ENCODE measurements at regions not wholly inside any gene's neighbourhood (a gene's known extent, or its start where the extent isn't known, plus 50 kb on each side); places are given as distances from the start of the nearest gene placed in this dataset.
"Not testable (repeated sequence)": the region's sequence is repeated elsewhere in the genome, so short reads cannot be mapped to it uniquely, and the experiment has no call there.

GRCh38 chr4:33724685-33725084, 2519.6 kb downstream of the ARAP2 start:
- Mint-ChIP-seq H3K27ac (no peak overlapping the region), H3K9me3 (no peaks in the 10 kb centered on the region)

GRCh38 chr4:33725861-33726260, 2518.5 kb downstream of the ARAP2 start:
- Mint-ChIP-seq H3K4me1 (ENCODE audit: low read depth) (no peaks in the 10 kb centered on the region), H3K36me3 (ENCODE audit: low read depth) (no peaks in the 10 kb centered on the region), H3K27ac (no peak overlapping the region), H3K9me3 (no peaks in the 10 kb centered on the region), H3K4me3 (no peak overlapping the region), H3K27me3 (no peaks in the 10 kb centered on the region)
- intact Hi-C loops (cut with micrococcal nuclease), result no loop called here

More at GRCh38 chr4:33724685-33725084, 2519.6 kb downstream of the ARAP2 start:
- H3K36me3 Mint-ChIP-seq (ENCODE audit: low read depth), result no peaks in the 10 kb centered on the region
- no peaks in the 10 kb centered on the region for H3K27me3 Mint-ChIP-seq
- H3K4me1 Mint-ChIP-seq (ENCODE audit: low read depth), result no peaks in the 10 kb centered on the region
- intact Hi-C loops (cut with micrococcal nuclease), result no loop called here
- H3K4me3 Mint-ChIP-seq, result no peak overlapping the region

- Mint-ChIP-seq H3K36me3 (ENCODE audit: low read depth) (no peaks in the 10 kb centered on the region), H3K27me3 (no peaks in the 10 kb centered on the region), H3K27ac (no peak overlapping the region), H3K9me3 (peaks cover 28% of the 10 kb centered on the region), H3K4me3 (no peak overlapping the region), H3K4me1 (ENCODE audit: low read depth) (no peaks in the 10 kb centered on the region)
- intact Hi-C loops (cut with micrococcal nuclease), result no loop called here
Measured at GRCh38 chr4:33737726-33738125, 2506.6 kb downstream of the ARAP2 start.

- H3K27me3 Mint-ChIP-seq, result no peaks in the 10 kb centered on the region
- peaks cover 34% of the 10 kb centered on the region for H3K9me3 Mint-ChIP-seq
- H3K36me3 Mint-ChIP-seq (ENCODE audit: low read depth), result no peaks in the 10 kb centered on the region
- H3K27ac Mint-ChIP-seq, result no peak overlapping the region
- intact Hi-C loops (cut with micrococcal nuclease), result no loop called here
- H3K4me1 Mint-ChIP-seq (ENCODE audit: low read depth), result no peaks in the 10 kb centered on the region
- H3K4me3 Mint-ChIP-seq, result no peak overlapping the region
Measured at GRCh38 chr4:33739884-33740632, 2504.3 kb downstream of the ARAP2 start.

GRCh38 chr4:33740871-33741270, 2503.4 kb downstream of the ARAP2 start:
- H3K4me1 Mint-ChIP-seq (ENCODE audit: low read depth); H3K4me3 Mint-ChIP-seq; H3K36me3 Mint-ChIP-seq (ENCODE audit: low read depth); H3K27ac Mint-ChIP-seq; H3K27me3 Mint-ChIP-seq; intact Hi-C loops (cut with micrococcal nuclease): not testable (repeated sequence)
- H3K9me3 Mint-ChIP-seq, result peaks cover 38% of the 10 kb centered on the region

- peaks cover 41% of the 10 kb centered on the region for H3K9me3 Mint-ChIP-seq
- no peaks in the 10 kb centered on the region for H3K27me3 Mint-ChIP-seq
- no peak overlapping the region for H3K27ac Mint-ChIP-seq
- H3K4me1 Mint-ChIP-seq (ENCODE audit: low read depth), result no peaks in the 10 kb centered on the region
- intact Hi-C loops (cut with micrococcal nuclease), result no loop called here
- H3K4me3 Mint-ChIP-seq, result no peak overlapping the region
- no peaks in the 10 kb centered on the region for H3K36me3 Mint-ChIP-seq (ENCODE audit: low read depth)
Measured at GRCh38 chr4:33746979-33747378, 2497.3 kb downstream of the ARAP2 start.

- peaks cover 14% of the 10 kb centered on the region for H3K9me3 Mint-ChIP-seq
Measured at GRCh38 chr4:33751050-33751449, 2493.3 kb downstream of the ARAP2 start.

GRCh38 chr4:33772582-33772981, 2471.7 kb downstream of the ARAP2 start:
- Mint-ChIP-seq H3K9me3 (peaks cover 10% of the 10 kb centered on the region), H3K4me3 (no peak overlapping the region), H3K36me3 (ENCODE audit: low read depth) (no peaks in the 10 kb centered on the region), H3K27ac (no peak overlapping the region), H3K4me1 (ENCODE audit: low read depth) (no peaks in the 10 kb centered on the region), H3K27me3 (no peaks in the 10 kb centered on the region)
- intact Hi-C loops (cut with micrococcal nuclease), result no loop called here

More at GRCh38 chr4:33751050-33751449, 2493.3 kb downstream of the ARAP2 start:
- Mint-ChIP-seq H3K4me3 (no peak overlapping the region), H3K27ac (no peak overlapping the region), H3K4me1 (ENCODE audit: low read depth) (no peaks in the 10 kb centered on the region), H3K27me3 (no peaks in the 10 kb centered on the region), H3K36me3 (ENCODE audit: low read depth) (no peaks in the 10 kb centered on the region)
- intact Hi-C loops (cut with micrococcal nuclease), result no loop called here

- Mint-ChIP-seq H3K27ac (no peak overlapping the region), H3K4me1 (ENCODE audit: low read depth) (no peaks in the 10 kb centered on the region), H3K4me3 (no peak overlapping the region), H3K36me3 (ENCODE audit: low read depth) (no peaks in the 10 kb centered on the region), H3K27me3 (no peaks in the 10 kb centered on the region), H3K9me3 (no peaks in the 10 kb centered on the region)
- intact Hi-C loops (cut with micrococcal nuclease), result no loop called here
Measured at GRCh38 chr4:33780952-33781791, 2463.1 kb downstream of the ARAP2 start.

GRCh38 chr4:33785843-33786242, 2458.5 kb downstream of the ARAP2 start:
- Mint-ChIP-seq H3K9me3 (no peaks in the 10 kb centered on the region), H3K27me3 (no peaks in the 10 kb centered on the region), H3K4me3 (no peak overlapping the region), H3K27ac (no peak overlapping the region), H3K4me1 (ENCODE audit: low read depth) (no peaks in the 10 kb centered on the region), H3K36me3 (ENCODE audit: low read depth) (no peaks in the 10 kb centered on the region)
- intact Hi-C loops (cut with micrococcal nuclease), result no loop called here

- no peaks in the 10 kb centered on the region for H3K27me3 Mint-ChIP-seq
- H3K36me3 Mint-ChIP-seq (ENCODE audit: low read depth), result no peaks in the 10 kb centered on the region
- intact Hi-C loops (cut with micrococcal nuclease), result no loop called here
- no peaks in the 10 kb centered on the region for H3K9me3 Mint-ChIP-seq
- no peak overlapping the region for H3K27ac Mint-ChIP-seq
- H3K4me1 Mint-ChIP-seq (ENCODE audit: low read depth), result no peaks in the 10 kb centered on the region
- no peak overlapping the region for H3K4me3 Mint-ChIP-seq
Measured at GRCh38 chr4:33802578-33802977, 2441.7 kb downstream of the ARAP2 start.

GRCh38 chr4:33825685-33826084, 2418.6 kb downstream of the ARAP2 start:
- Mint-ChIP-seq H3K27ac (no peak overlapping the region), H3K36me3 (ENCODE audit: low read depth) (no peaks in the 10 kb centered on the region), H3K9me3 (no peaks in the 10 kb centered on the region), H3K4me3 (no peak overlapping the region), H3K4me1 (ENCODE audit: low read depth) (no peaks in the 10 kb centered on the region), H3K27me3 (no peaks in the 10 kb centered on the region)
- intact Hi-C loops (cut with micrococcal nuclease), result no loop called here

- H3K4me1 Mint-ChIP-seq (ENCODE audit: low read depth); H3K9me3 Mint-ChIP-seq; intact Hi-C loops (cut with micrococcal nuclease); H3K27ac Mint-ChIP-seq; H3K27me3 Mint-ChIP-seq; H3K4me3 Mint-ChIP-seq; H3K36me3 Mint-ChIP-seq (ENCODE audit: low read depth): not testable (repeated sequence)
Measured at GRCh38 chr4:33829356-33829755, 2415.0 kb downstream of the ARAP2 start.

- no peak overlapping the region for H3K27ac Mint-ChIP-seq
- H3K36me3 Mint-ChIP-seq (ENCODE audit: low read depth), result no peaks in the 10 kb centered on the region
- H3K4me1 Mint-ChIP-seq (ENCODE audit: low read depth), result no peaks in the 10 kb centered on the region
- H3K9me3 Mint-ChIP-seq, result no peaks in the 10 kb centered on the region
- intact Hi-C loops (cut with micrococcal nuclease), result no loop called here
- H3K27me3 Mint-ChIP-seq, result no peaks in the 10 kb centered on the region
- no peak overlapping the region for H3K4me3 Mint-ChIP-seq
Measured at GRCh38 chr4:33831442-33832066, 2412.8 kb downstream of the ARAP2 start.
